Caco-2 (cell line): ENCODE measurements at regions not wholly inside any gene's neighbourhood (a gene's known extent, or its start where the extent isn't known, plus 50 kb on each side); places are given as distances from the start of the nearest gene placed in this dataset.

ENCODE experiments used
- BruUV-seq: library from RNA; stranded (reverse); fragments of 400-500 nt; replicated peaks from 2 replicates; lab custom pipeline; 2021; lab: Mats Ljungman, UMichigan
- CTCF ChIA-PET: fragments of 300-600 bp; sonication (Branson Sonifier 250); formaldehyde crosslinking; loops from one replicate; lab custom pipeline; 2022; ENCODE audit warnings: antibody characterized with exemption; lab: Charles Lee
- POLR2A ChIA-PET: fragments of 300-600 bp; sonication (Branson Sonifier 250); formaldehyde crosslinking; loops from one replicate; lab custom pipeline; 2022; ENCODE audit warnings: antibody characterized with exemption; lab: Charles Lee
- DNase-seq, 2 experiments: peaks; one replicate each; pipeline versions ENCODE4 v3.0.0 to v3.0.0-alpha.2; 2020 to 2022
- H3K27me3 ChIP-seq: replicated peaks from 2 replicates; pipeline ENCODE4 v1.6.0; 2011; ENCODE audit warnings: low read length; ENCODE audit not compliant: control insufficient read depth, insufficient read depth
- H3K36me3 ChIP-seq: 2 replicates; pipeline ENCODE4 v1.5.1; 2011; ENCODE audit warnings: low read length; ENCODE audit not compliant: control insufficient read depth, insufficient read depth
- H3K4me1 ChIP-seq: fragments of 250-450 bp; sonication (Bioruptor Pico); 2 replicates; pipeline ENCODE4 v1.5.1; 2020; ENCODE audit warnings: mild to moderate bottlenecking
- H3K4me3 ChIP-seq: 2 replicates; pipeline ENCODE4 v1.5.1; 2011; ENCODE audit warnings: low read depth, mild to moderate bottlenecking, control low read depth, low read length
- H3K9me3 ChIP-seq: fragments of 250-450 bp; sonication (Bioruptor Pico); 2 replicates; pipeline ENCODE4 v1.5.1; 2020; ENCODE audit warnings: mild to moderate bottlenecking, moderate library complexity
- H3K27ac Mint-ChIP-seq: one replicate; pipeline ENCODE4 v1.8.0; 2022; ENCODE audit warnings: mixed read lengths; ENCODE audit not compliant: unreplicated experiment
- H3K27me3 Mint-ChIP-seq: one replicate; pipeline ENCODE4 v1.8.0; 2022; ENCODE audit warnings: mixed read lengths; ENCODE audit not compliant: insufficient read depth, unreplicated experiment
- H3K36me3 Mint-ChIP-seq: one replicate; pipeline ENCODE4 v1.8.0; 2022; ENCODE audit warnings: mild to moderate bottlenecking, mixed read lengths; ENCODE audit not compliant: insufficient read depth, unreplicated experiment
- H3K4me1 Mint-ChIP-seq: one replicate; pipeline ENCODE4 v1.8.0; 2022; ENCODE audit warnings: low read depth, mixed read lengths; ENCODE audit not compliant: unreplicated experiment
- H3K4me3 Mint-ChIP-seq: one replicate; pipeline ENCODE4 v1.8.0; 2022; ENCODE audit warnings: mild to moderate bottlenecking, moderate library complexity, mixed read lengths; ENCODE audit not compliant: unreplicated experiment
- H3K9me3 Mint-ChIP-seq: one replicate; pipeline ENCODE4 v1.8.0; 2022; ENCODE audit warnings: mixed read lengths; ENCODE audit not compliant: unreplicated experiment
- CTCF ChIP-seq, 2 experiments: fragments of 200-600 bp in 1 of 2; IDR thresholded peaks; 1 replicate in 1 of 2; 2 replicates in 1 of 2; pipeline versions ENCODE4 v1.5.1 to v1.8.0; 2011 to 2022; ENCODE audit warnings: antibody characterized with exemption in 1 of 2, control low read depth in 1 of 2, inconsistent platforms in 1 of 2, low read depth in 1 of 2, low read length in 1 of 2, mild to moderate bottlenecking in 1 of 2, moderate library complexity in 1 of 2; ENCODE audit not compliant: insufficient read depth in 1 of 2, severe bottlenecking in 1 of 2, unreplicated experiment in 1 of 2
- intact Hi-C: fragments of 100-400 bp; cut with micrococcal nuclease; formaldehyde crosslinking; loops from one replicate; pipeline ENCODE4 v1.10.0; 2022; ENCODE audit not compliant: unreplicated experiment

GRCh38 chr7:13034693-13035092, 347.3 kb downstream of the ARL4A start:
- intact Hi-C loops, result no loop called here
- peaks cover 30% of the 10 kb centered on the region for H3K4me1 Mint-ChIP-seq
- peaks cover 34% of the 10 kb centered on the region for H3K36me3 Mint-ChIP-seq
- ChIA-PET CTCF (no interaction called here), POLR2A (no interaction called here)
- no peak overlapping the region for H3K27ac Mint-ChIP-seq
- no TSS peak for BruUV-seq
- TF ChIP-seq CTCF (IDR thresholded peaks at IDR 0.05; ENCODE audit: insufficient read depth in 1 of 2, low read depth in 1 of 2, low read length in 1 of 2, severe bottlenecking in 1 of 2, unreplicated experiment in 1 of 2), result no peak
- H3K4me1 ChIP-seq, result peaks cover 25% of the 10 kb centered on the region
- peaks cover 11% of the 10 kb centered on the region for H3K9me3 Mint-ChIP-seq
- H3K27me3 Mint-ChIP-seq, result no peaks in the 10 kb centered on the region
- H3K27me3 ChIP-seq, result no peaks in the 10 kb centered on the region
- H3K4me3 Mint-ChIP-seq, result no peak overlapping the region
- no peak overlapping the region for H3K4me3 ChIP-seq
- H3K9me3 ChIP-seq, result peaks cover 3% of the 10 kb centered on the region; the same call in 1 of the 2 replicates
- no peaks in the 10 kb centered on the region; the same call in 1 of the 2 replicates for H3K36me3 ChIP-seq
- DNase-seq, result no peak

GRCh38 chr7:13035233-13035632, 347.8 kb downstream of the ARL4A start:
- POLR2A ChIA-PET, result no interaction called here
- TF ChIP-seq CTCF (IDR thresholded peaks at IDR 0.05; ENCODE audit: insufficient read depth in 1 of 2, low read depth in 1 of 2, low read length in 1 of 2, severe bottlenecking in 1 of 2, unreplicated experiment in 1 of 2), result no peak
- Histone ChIP-seq H3K9me3 (peaks cover 3% of the 10 kb centered on the region; the same call in 1 of the 2 replicates), H3K4me3 (no peak overlapping the region), H3K27me3 (no peaks in the 10 kb centered on the region), H3K4me1 (peaks cover 20% of the 10 kb centered on the region), H3K36me3 (no peaks in the 10 kb centered on the region; the same call in 1 of the 2 replicates)
- CTCF ChIA-PET, result no interaction called here
- Mint-ChIP-seq H3K9me3 (peaks cover 11% of the 10 kb centered on the region), H3K4me3 (no peak overlapping the region), H3K4me1 (peaks cover 26% of the 10 kb centered on the region), H3K27me3 (no peaks in the 10 kb centered on the region), H3K27ac (no peak overlapping the region), H3K36me3 (peaks cover 36% of the 10 kb centered on the region)
- intact Hi-C loops, result no loop called here
- DNase-seq, result no peak
- BruUV-seq, result no TSS peak

- H3K9me3 Mint-ChIP-seq, result peaks cover 11% of the 10 kb centered on the region
- H3K36me3 Mint-ChIP-seq, result peaks cover 36% of the 10 kb centered on the region
- H3K4me3 Mint-ChIP-seq, result no peak overlapping the region
- BruUV-seq, result no TSS peak
- ChIA-PET POLR2A (no interaction called here), CTCF (no interaction called here)
- peaks cover 24% of the 10 kb centered on the region for H3K4me1 Mint-ChIP-seq
- DNase-seq, result no peak
- TF ChIP-seq CTCF (IDR thresholded peaks at IDR 0.05; ENCODE audit: insufficient read depth in 1 of 2, low read depth in 1 of 2, low read length in 1 of 2, severe bottlenecking in 1 of 2, unreplicated experiment in 1 of 2), result no peak
- Histone ChIP-seq H3K36me3 (no peaks in the 10 kb centered on the region; the same call in 1 of the 2 replicates), H3K9me3 (peaks cover 3% of the 10 kb centered on the region; the same call in 1 of the 2 replicates), H3K27me3 (no peaks in the 10 kb centered on the region), H3K4me3 (no peak overlapping the region), H3K4me1 (peaks cover 9% of the 10 kb centered on the region)
- H3K27me3 Mint-ChIP-seq, result no peaks in the 10 kb centered on the region
- H3K27ac Mint-ChIP-seq, result no peak overlapping the region
- intact Hi-C loops, result no loop called here
These were observed 348.9 kb downstream of the ARL4A start for GRCh38 chr7:13036256-13036780.
